ENCODE measurements at regions not wholly inside any gene's neighbourhood (a gene's known extent, or its start where the extent isn't known, plus 50 kb on each side); places are given as distances from the start of the nearest gene placed in this dataset.

GRCh38 chr5:67731886-67732285 is 483.7 kb upstream of the PIK3R1 start:
- TF ChIP-seq SPI1 (IDR thresholded peaks at IDR 0.05; ENCODE audit: low read depth, low read length) (no peak), POLR2A (IDR thresholded peaks at IDR 0.05; ENCODE audit: low read depth, low read length) (no peak), TAF1 (IDR thresholded peaks at IDR 0.05; ENCODE audit: low read depth, low read length) (no peak), POLR2AphosphoS5 (IDR thresholded peaks at IDR 0.05; ENCODE audit: low read depth, low read length) (no peak), PAX5 (IDR thresholded peaks at IDR 0.05; ENCODE audit: insufficient read depth, low read length, severe bottlenecking) (no peak), POU2F2 (IDR thresholded peaks at IDR 0.05; ENCODE audit: low read depth, low read length) (no peak)
